PC-9 (cell line): ENCODE measurements at regions not wholly inside any gene's neighbourhood (a gene's known extent, or its start where the extent isn't known, plus 50 kb on each side); places are given as distances from the start of the nearest gene placed in this dataset.

Experiments used
- BruUV-seq: library from RNA; stranded (reverse); fragments of 400-500 nt; replicated peaks from 2 replicates; lab custom pipeline; 2021; lab: Mats Ljungman, UMichigan
- CTCF ChIA-PET: fragments of 300-600 bp; sonication (Branson Sonifier 250); formaldehyde crosslinking; loops from one replicate; lab custom pipeline; 2022; ENCODE audit warnings: antibody characterized with exemption; lab: Charles Lee
- POLR2A ChIA-PET: fragments of 300-600 bp; sonication (Branson Sonifier 250); formaldehyde crosslinking; loops from one replicate; lab custom pipeline; 2022; ENCODE audit warnings: antibody characterized with exemption; ENCODE audit not compliant: unreplicated experiment; lab: Charles Lee
- DNase-seq, 2 experiments: peaks; one replicate each; pipeline versions ENCODE4 v3.0.0 to v3.0.0-alpha.2; 2015 to 2022; ENCODE audit warnings: mixed read lengths in 1 of 2
- H2AFZ ChIP-seq: fragments of 200-600 bp; sonication (generic); 2 replicates; pipeline ENCODE4 v1.8.1; 2017; ENCODE audit warnings: antibody characterized with exemption
- H3F3A ChIP-seq: fragments of 200-600 bp; sonication (generic); 2 replicates; pipeline ENCODE4 v1.8.1; 2017; ENCODE audit warnings: antibody characterized with exemption, mild to moderate bottlenecking, low read depth; ENCODE audit not compliant: insufficient read depth
- H3K27ac ChIP-seq: fragments of 200-600 bp; sonication (generic); 2 replicates; pipeline ENCODE4 v1.6.1; 2016; ENCODE audit warnings: mixed run types
- H3K27me3 ChIP-seq: fragments of 200-600 bp; sonication (generic); 2 replicates; pipeline ENCODE4 v1.6.1; 2016; ENCODE audit warnings: low read depth, mixed run types; ENCODE audit not compliant: insufficient read depth
- H3K36me3 ChIP-seq: fragments of 200-600 bp; sonication (generic); 2 replicates; pipeline ENCODE4 v1.6.1; 2016; ENCODE audit warnings: low read depth, mixed run types
- H3K4me1 ChIP-seq: fragments of 200-600 bp; sonication (generic); replicated peaks from 2 replicates; pipeline ENCODE4 v1.6.1; 2016; ENCODE audit warnings: mixed run types; ENCODE audit not compliant: insufficient read depth
- H3K4me2 ChIP-seq: fragments of 200-600 bp; sonication (generic); 2 replicates; pipeline ENCODE4 v1.6.1; 2017; ENCODE audit warnings: mixed run types
- H3K4me3 ChIP-seq: fragments of 200-600 bp; sonication (generic); 2 replicates; pipeline ENCODE4 v1.6.1; 2016; ENCODE audit warnings: mixed run types
- H3K79me2 ChIP-seq: fragments of 200-600 bp; sonication (generic); 2 replicates; pipeline ENCODE4 v1.6.1; 2017; ENCODE audit warnings: low read depth, mixed run types
- H3K9me2 ChIP-seq: fragments of 200-600 bp; sonication (generic); 2 replicates; pipeline ENCODE4 v1.8.1; 2017; ENCODE audit warnings: mild to moderate bottlenecking; ENCODE audit not compliant: insufficient read depth
- H3K9me3 ChIP-seq: fragments of 200-600 bp; sonication (generic); 2 replicates; pipeline ENCODE4 v1.8.1; 2016; ENCODE audit warnings: low read depth; ENCODE audit not compliant: insufficient read depth
- H4K20me1 ChIP-seq: fragments of 200-600 bp; sonication (generic); 2 replicates; pipeline ENCODE4 v1.8.1; 2017; ENCODE audit not compliant: insufficient read depth
- CTCF ChIP-seq: fragments of 200-600 bp; sonication (generic); conservative IDR thresholded peaks from 2 replicates; pipeline ENCODE4 v1.6.1; 2017; ENCODE audit warnings: mixed run types, antibody characterized with exemption, mild to moderate bottlenecking, moderate library complexity
- EZH2 ChIP-seq: fragments of 200-600 bp; sonication (generic); IDR thresholded peaks from 2 replicates; pipeline ENCODE4 v1.8.0; 2017; ENCODE audit warnings: antibody characterized with exemption, low read depth
- intact Hi-C: fragments of 100-400 bp; cut with micrococcal nuclease; formaldehyde crosslinking; loops from one replicate; pipeline ENCODE4 v1.10.0; 2022; ENCODE audit not compliant: unreplicated experiment

GRCh38 chr1:68791800-68792199, 294.9 kb upstream of the DEPDC1 start:
- H3K79me2 ChIP-seq = no peaks in the 10 kb centered on the region
- ChIA-PET CTCF (no interaction called here), POLR2A (interaction anchor here (0.6 kb wide), 1 partner anchor 218 kb away, joined by 6 read pairs; no protein-coding TSS in a partner anchor)
- H3K4me3 ChIP-seq = no peak overlapping the region
- no peaks in the 10 kb centered on the region for H3K4me1 ChIP-seq
- H2AFZ ChIP-seq = no peak overlapping the region
- H3K36me3 ChIP-seq = no peaks in the 10 kb centered on the region
- DNase-seq = no peak
- no TSS peak for BruUV-seq
- H3K9me2 ChIP-seq = no peaks in the 10 kb centered on the region; the same call in 1 of the 2 replicates
- no peak for TF ChIP-seq CTCF
- no peak for TF ChIP-seq EZH2
- intact Hi-C loops = no loop called here
- no peak overlapping the region for H3K27ac ChIP-seq
- H3K4me2 ChIP-seq = no peak overlapping the region
- H3F3A ChIP-seq = no peaks in the 10 kb centered on the region
- H3K9me3 ChIP-seq = no peaks in the 10 kb centered on the region
- no peaks in the 10 kb centered on the region for H4K20me1 ChIP-seq
- H3K27me3 ChIP-seq = no peaks in the 10 kb centered on the region

- BruUV-seq = no TSS peak
- Histone ChIP-seq H3F3A (no peaks in the 10 kb centered on the region), H3K9me2 (no peaks in the 10 kb centered on the region; the same call in 1 of the 2 replicates), H3K4me3 (no peak overlapping the region), H3K27me3 (no peaks in the 10 kb centered on the region), H3K9me3 (no peaks in the 10 kb centered on the region), H3K36me3 (no peaks in the 10 kb centered on the region), H4K20me1 (no peaks in the 10 kb centered on the region), H2AFZ (no peak overlapping the region), H3K27ac (no peak overlapping the region), H3K4me1 (no peaks in the 10 kb centered on the region), H3K79me2 (no peaks in the 10 kb centered on the region), H3K4me2 (no peak overlapping the region)
- DNase-seq = no peak
- intact Hi-C loops = no loop called here
- POLR2A ChIA-PET = no interaction called here
- no peak for TF ChIP-seq CTCF
- CTCF ChIA-PET = no interaction called here
These were observed 299.1 kb upstream of the DEPDC1 start for GRCh38 chr1:68795956-68796355.

- Histone ChIP-seq H3K9me3 (no peaks in the 10 kb centered on the region), H3K27ac (no peak overlapping the region), H3K27me3 (no peaks in the 10 kb centered on the region), H3K4me1 (no peaks in the 10 kb centered on the region), H3K36me3 (no peaks in the 10 kb centered on the region), H2AFZ (no peak overlapping the region), H3K4me3 (no peak overlapping the region), H3K9me2 (no peaks in the 10 kb centered on the region; the same call in 1 of the 2 replicates), H3K4me2 (no peak overlapping the region), H4K20me1 (no peaks in the 10 kb centered on the region), H3F3A (no peaks in the 10 kb centered on the region), H3K79me2 (no peaks in the 10 kb centered on the region)
- intact Hi-C loops = no loop called here
- ChIA-PET POLR2A (no interaction called here), CTCF (no interaction called here)
- no peak for DNase-seq
- no TSS peak for BruUV-seq
- TF ChIP-seq EZH2 = no peak
- no peak for TF ChIP-seq CTCF
These were observed 300.0 kb upstream of the DEPDC1 start for GRCh38 chr1:68796888-68797287.
